IMR-90 (cell line): ENCODE measurements at regions not wholly inside any gene's neighbourhood (a gene's known extent, or its start where the extent isn't known, plus 50 kb on each side); places are given as distances from the start of the nearest gene placed in this dataset.

Source experiments
- ATAC-seq: fragments of 200-7000 bp; cut with Tn5 transposase; 2 replicates; pipeline ENCODE4 v1.9.1; 2020; ENCODE audit warnings: low read depth, mild to moderate bottlenecking, moderate library complexity
- BruUV-seq: library from RNA; stranded (reverse); fragments of 400-500 nt; replicated peaks from 2 replicates; lab custom pipeline; 2021; lab: Mats Ljungman, UMichigan
- CTCF ChIA-PET: fragments of 300-600 bp; formaldehyde crosslinking; extraction: SDS; loops from one replicate; lab custom pipeline; 2021; ENCODE audit warnings: antibody characterized with exemption; lab: Yijun Ruan, JAX
- POLR2A ChIA-PET: fragments of 300-600 bp; sonication (Branson Sonifier 250); formaldehyde crosslinking; loops from one replicate; lab custom pipeline; 2022; ENCODE audit warnings: antibody characterized with exemption; ENCODE audit not compliant: unreplicated experiment; lab: Charles Lee
- DNase-seq: peaks from one replicate; pipeline ENCODE4 v3.0.0; 2013
- H2AFZ ChIP-seq: replicated peaks from 2 replicates; pipeline ENCODE3; 2013; ENCODE audit warnings: low read length, mild to moderate bottlenecking; ENCODE audit not compliant: poor library complexity
- H2AK5ac ChIP-seq: 2 replicates; pipeline ENCODE4 v1.6.1; 2013; ENCODE audit warnings: low read depth, low read length, inconsistent platforms
- H2AK9ac ChIP-seq: replicated peaks from 2 replicates; pipeline ENCODE3; 2013; ENCODE audit warnings: mild to moderate bottlenecking, low read depth, low read length, moderate library complexity; ENCODE audit not compliant: poor library complexity
- H2BK120ac ChIP-seq: 2 replicates; pipeline ENCODE4 v1.6.1; 2013; ENCODE audit warnings: low read depth, low read length, inconsistent platforms
- H2BK15ac ChIP-seq: 3 replicates; pipeline ENCODE4 v1.6.1; 2013; ENCODE audit warnings: low read depth, low read length, inconsistent platforms
- H2BK20ac ChIP-seq: 2 replicates; pipeline ENCODE4 v1.6.1; 2013; ENCODE audit warnings: low read depth, mild to moderate bottlenecking, inconsistent platforms, low read length, moderate library complexity
- H2BK5ac ChIP-seq: 2 replicates; pipeline ENCODE4 v1.6.1; 2013; ENCODE audit warnings: mild to moderate bottlenecking, low read depth, low read length, inconsistent platforms; ENCODE audit not compliant: poor library complexity, severe bottlenecking
- H3K14ac ChIP-seq: replicated peaks from 2 replicates; pipeline ENCODE4 v1.6.1; 2013; ENCODE audit warnings: low read depth, low read length, inconsistent platforms
- H3K18ac ChIP-seq: 2 replicates; pipeline ENCODE4 v1.6.1; 2013; ENCODE audit warnings: low read depth, low read length, control low read depth
- H3K23ac ChIP-seq: 2 replicates; pipeline ENCODE4 v1.6.1; 2013; ENCODE audit warnings: low read depth, low read length, inconsistent platforms
- H3K27ac ChIP-seq: 2 replicates; pipeline ENCODE4 v1.5.1; 2013; ENCODE audit warnings: mild to moderate bottlenecking, control low read depth, low read length; ENCODE audit not compliant: insufficient read depth
- H3K27me3 ChIP-seq: 2 replicates; pipeline ENCODE4 v1.6.1; 2013; ENCODE audit warnings: low read length; ENCODE audit not compliant: control insufficient read depth, insufficient read depth
- H3K36me3 ChIP-seq: 2 replicates; pipeline ENCODE4 v1.6.1; 2013; ENCODE audit warnings: low read length, mixed read lengths; ENCODE audit not compliant: control insufficient read depth, insufficient read depth
- H3K4ac ChIP-seq: 2 replicates; pipeline ENCODE4 v1.6.1; 2013; ENCODE audit warnings: low read depth, low read length, inconsistent platforms
- H3K4me1 ChIP-seq: 2 replicates; pipeline ENCODE4 v1.6.1; 2013; ENCODE audit warnings: low read length, mixed read lengths; ENCODE audit not compliant: control insufficient read depth, insufficient read depth
- H3K4me2 ChIP-seq: 2 replicates; pipeline ENCODE4 v1.6.1; 2013; ENCODE audit warnings: low read depth, mild to moderate bottlenecking, control low read depth, low read length, moderate library complexity
- H3K4me3 ChIP-seq: 2 replicates; pipeline ENCODE4 v1.5.1; 2013; ENCODE audit warnings: low read depth, mild to moderate bottlenecking, control low read depth, low read length, moderate library complexity; ENCODE audit not compliant: insufficient read depth
- H3K56ac ChIP-seq: 2 replicates; pipeline ENCODE4 v1.6.1; 2013; ENCODE audit warnings: low read length, inconsistent platforms; ENCODE audit not compliant: insufficient read depth; ENCODE audit errors: extremely low read depth
- H3K79me1 ChIP-seq, 2 experiments: 2 replicates each; pipeline ENCODE4 v1.6.1; 2013; ENCODE audit warnings: low read length in 2 of 2, inconsistent platforms in 1 of 2, low read depth in 1 of 2
- H3K9ac ChIP-seq: 2 replicates; pipeline ENCODE4 v1.6.1; 2013; ENCODE audit warnings: low read depth, low read length, control low read depth
- H3K9me1 ChIP-seq: 2 replicates; pipeline ENCODE4 v1.6.1; 2013; ENCODE audit warnings: low read length, inconsistent platforms; ENCODE audit not compliant: insufficient read depth
- H3K9me3 ChIP-seq: 2 replicates; pipeline ENCODE4 v1.6.1; 2013; ENCODE audit warnings: low read length; ENCODE audit not compliant: control insufficient read depth, insufficient read depth
- H4K20me1 ChIP-seq: 2 replicates; pipeline ENCODE4 v1.6.1; 2013; ENCODE audit warnings: low read length, inconsistent platforms; ENCODE audit not compliant: insufficient read depth
- H4K5ac ChIP-seq: 2 replicates; pipeline ENCODE4 v1.6.1; 2013; ENCODE audit warnings: mild to moderate bottlenecking, low read depth, low read length, control low read depth
- H4K8ac ChIP-seq, 2 experiments: 2 replicates each; pipeline ENCODE4 v1.6.1; 2013; ENCODE audit warnings: low read depth in 2 of 2, low read length in 2 of 2, control low read depth in 1 of 2, inconsistent platforms in 1 of 2
- H4K91ac ChIP-seq: 2 replicates; pipeline ENCODE4 v1.6.1; 2013; ENCODE audit warnings: low read depth, low read length, inconsistent platforms; ENCODE audit not compliant: insufficient read depth
- MXI1 ChIP-seq: IDR thresholded peaks from 2 replicates; pipeline ENCODE4 v1.6.1; 2012; ENCODE audit warnings: low read depth, mild to moderate bottlenecking, low read length, moderate library complexity, borderline replicate concordance
- NFE2L2 ChIP-seq: fragments of 150-350 bp; IDR thresholded peaks from 2 replicates; pipeline ENCODE4 v1.6.1; 2016; ENCODE audit warnings: low read depth, mild to moderate bottlenecking, low read length
- WGBS, 2 experiments: methylation state at CpG; one replicate each; pipeline versions ENCODE4 v1.1.5 to v1.1.7; 2013; ENCODE audit warnings: missing lambda C conversion rate in 2 of 2; ENCODE audit not compliant: insufficient read length in 1 of 2; ENCODE audit errors: extremely low coverage in 2 of 2; 5-methylcytosine and 5-hydroxymethylcytosine counted together
- dilution Hi-C: fragments of 300-500 bp; cut with HindIII; formaldehyde crosslinking; loops from one replicate; pipeline ENCODE4 v1.14.3; 2018; ENCODE audit warnings: low sequenced_read_pairs; ENCODE audit not compliant: unreplicated experiment
- in situ Hi-C: fragments of 300-500 bp; cut with MboI; formaldehyde crosslinking; loops from 3 replicates; pipeline ENCODE4 v1.14.3; 2019; ENCODE audit warnings: low sequenced_read_pairs, inconsistent platforms, mixed read lengths
- intact Hi-C: fragments of 100-400 bp; cut with micrococcal nuclease; formaldehyde crosslinking; loops from 2 replicates; pipeline ENCODE4 v1.10.0; 2022
- TF ChIP-seq, protein P1 (sequence below): fragments of 150-350 bp; IDR thresholded peaks from 2 replicates; pipeline ENCODE4 v1.6.1; 2016; ENCODE audit warnings: low read depth, mild to moderate bottlenecking, low read length, moderate library complexity, borderline replicate concordance

DNA sequence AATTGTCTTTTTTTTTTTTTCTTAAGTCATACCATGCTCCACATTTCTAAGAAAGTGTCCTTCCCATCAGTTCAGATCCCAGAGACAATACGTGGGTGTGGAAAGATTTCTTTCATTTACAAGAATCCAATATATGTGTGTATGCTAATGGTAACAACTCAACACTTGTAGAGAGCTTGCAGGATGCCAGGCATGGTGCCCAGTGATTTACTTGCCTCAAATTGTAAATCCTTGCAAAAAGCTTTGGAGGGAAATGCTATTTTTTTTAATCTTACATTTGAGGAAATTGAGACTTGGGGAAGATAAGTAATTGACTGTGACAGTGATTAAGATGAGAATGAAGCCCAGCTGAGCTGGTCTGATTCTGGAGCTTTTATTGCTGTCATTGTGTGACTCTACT, 1264.6 kb upstream of the SEL1L start:
- no peak overlapping the region for H2BK5ac ChIP-seq
- H3K14ac ChIP-seq = no peak overlapping the region
- no peak overlapping the region for H2AK9ac ChIP-seq
- no peak overlapping the region for H2BK120ac ChIP-seq
- H3K4me1 ChIP-seq = no peaks in the 10 kb centered on the region
- no peak overlapping the region for H3K18ac ChIP-seq
- H2BK15ac ChIP-seq = no peak overlapping the region
- H3K4ac ChIP-seq = no peak overlapping the region
- ChIA-PET POLR2A (no interaction called here), CTCF (interaction anchor here (0.7 kb wide), 1 partner anchor 1567 kb away, joined by 3 read pairs; no protein-coding TSS in a partner anchor)
- no peaks in the 10 kb centered on the region for H3K79me1 ChIP-seq
- no peaks in the 10 kb centered on the region for H4K20me1 ChIP-seq
- H3K27ac ChIP-seq = no peak overlapping the region
- dilution Hi-C loops (no loop called here), intact Hi-C loops (no loop called here), in situ Hi-C loops (no loop called here)
- BruUV-seq = no TSS peak
- H4K8ac ChIP-seq = no peak overlapping the region
- no peak overlapping the region for H3K4me3 ChIP-seq
- no peak overlapping the region for H3K9ac ChIP-seq
- no peak overlapping the region for H3K23ac ChIP-seq
- ATAC-seq (no peak), DNase-seq (no peak)
- TF ChIP-seq MXI1 (no peak), NFE2L2 (no peak)
- TF ChIP-seq, protein P1, sequence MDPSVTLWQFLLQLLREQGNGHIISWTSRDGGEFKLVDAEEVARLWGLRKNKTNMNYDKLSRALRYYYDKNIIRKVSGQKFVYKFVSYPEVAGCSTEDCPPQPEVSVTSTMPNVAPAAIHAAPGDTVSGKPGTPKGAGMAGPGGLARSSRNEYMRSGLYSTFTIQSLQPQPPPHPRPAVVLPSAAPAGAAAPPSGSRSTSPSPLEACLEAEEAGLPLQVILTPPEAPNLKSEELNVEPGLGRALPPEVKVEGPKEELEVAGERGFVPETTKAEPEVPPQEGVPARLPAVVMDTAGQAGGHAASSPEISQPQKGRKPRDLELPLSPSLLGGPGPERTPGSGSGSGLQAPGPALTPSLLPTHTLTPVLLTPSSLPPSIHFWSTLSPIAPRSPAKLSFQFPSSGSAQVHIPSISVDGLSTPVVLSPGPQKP = no peak
- no peak overlapping the region for H2BK20ac ChIP-seq
- no peak overlapping the region for H3K56ac ChIP-seq
- no peaks in the 10 kb centered on the region for H3K9me1 ChIP-seq
- no peak overlapping the region for H2AK5ac ChIP-seq
- no peak overlapping the region for H2AFZ ChIP-seq
- no peaks in the 10 kb centered on the region for H3K36me3 ChIP-seq
- H3K4me2 ChIP-seq = no peak overlapping the region
- H4K91ac ChIP-seq = no peak overlapping the region
- peaks cover 2% of the 10 kb centered on the region for H3K9me3 ChIP-seq
- H4K5ac ChIP-seq = no peak overlapping the region
- H3K27me3 ChIP-seq = no peaks in the 10 kb centered on the region
- no CpG with 5 or more reads among the region's 1 CpG for WGBS, 2 experiments
